Heart right ventricle (tissue), 16 donors: ENCODE measurements at regions not wholly inside any gene's neighbourhood (a gene's known extent, or its start where the extent isn't known, plus 50 kb on each side); places are given as distances from the start of the nearest gene placed in this dataset.

Experiments
- ATAC-seq, 8 donors: fragments of 200-7000 bp; cut with Tn5 transposase; one replicate each; pipeline ENCODE4 v1.9.1; 2020; ENCODE audit warnings: mild to moderate bottlenecking in 8 of 8, moderate library complexity in 8 of 8, moderate number of reproducible peaks in 1 of 8
- DNase-seq, 2 donors: peaks; one replicate each; pipeline ENCODE4 v3.0.0-alpha.2; 2020
- H3K27ac ChIP-seq, 10 donors: fragments of 200-600 bp; sonication (generic) in 2 of 10; one replicate each; pipeline versions ENCODE4 v1.5.0 to v1.8.0; 2020 to 2022; ENCODE audit warnings: mild to moderate bottlenecking in 3 of 10
- H3K27me3 ChIP-seq, 7 donors: fragments of 200-600 bp; one replicate each; pipeline ENCODE4 v1.8.0; 2021 to 2022; ENCODE audit warnings: mild to moderate bottlenecking in 2 of 7
- H3K36me3 ChIP-seq, 9 donors: fragments of 200-600 bp; sonication (generic) in 1 of 9; one replicate each; pipeline versions ENCODE4 v1.5.0 to v1.8.0; 2020 to 2022; ENCODE audit warnings: mild to moderate bottlenecking in 2 of 9
- H3K4me1 ChIP-seq, 9 donors: fragments of 200-600 bp; sonication (generic) in 1 of 9; one replicate each; pipeline versions ENCODE4 v1.5.0 to v1.8.0; 2020 to 2022; ENCODE audit warnings: mild to moderate bottlenecking in 4 of 9
- H3K4me3 ChIP-seq, 10 donors: fragments of 200-600 bp; sonication (generic) in 2 of 10; one replicate each; pipeline versions ENCODE4 v1.5.0 to v1.8.0; 2020 to 2022; ENCODE audit warnings: mild to moderate bottlenecking in 7 of 10, moderate library complexity in 2 of 10
- H3K9me3 ChIP-seq, 11 donors: fragments of 200-600 bp in 10 of 11; sonication (generic) in 2 of 11; one replicate each; pipeline versions ENCODE4 v1.5.0 to v1.8.0; 2013 to 2022; ENCODE audit warnings: mild to moderate bottlenecking in 2 of 11, control low read depth in 1 of 11, moderate library complexity in 1 of 11
- WGBS, 2 donors: extraction: QIAGEN DNeasy Blood & Tissue Kit; methylation state at CpG; one replicate each; pipeline ENCODE4 v1.1.7; 2013; ENCODE audit warnings: inconsistent platforms in 1 of 2; 5-methylcytosine and 5-hydroxymethylcytosine counted together
- intact Hi-C, 10 donors: fragments of 100-400 bp; cut with DNase I; formaldehyde crosslinking; loops; one replicate each; pipeline versions ENCODE4 v1.11.1 to v1.14.2; 2022
- TF ChIP-seq, protein P1 (sequence below), 9 donors: fragments of 200-600 bp; sonication (generic) in 2 of 9; IDR thresholded peaks; one replicate each; pipeline versions ENCODE4 v1.5.0 to v1.8.0; 2021 to 2022; ENCODE audit warnings: antibody characterized with exemption in 9 of 9, mild to moderate bottlenecking in 5 of 9, moderate library complexity in 1 of 9
- donor health status: Arrhythmogenic right ventricular cardiomyopathy.
- donor health status: ischemic (EF 13 %, LVEDD 7.1; RV severe dilation, severe dysfunction).
- donor health status: healthy with polysubstance abuse.
- donor health status: DM: no; HTN: yes; CAD: no.
- donor health status: DM: no; HTN: no; CAD: no.
- donor health status: ischemic (EF 25% LVEDD 6.9; RV normal size, moderate dysfunction).
- donor health status: ischemic (EF 25% LVEDD 5.7; RV mildly dilated, moderate dysfunction).
- donor health status: healthy.
- donor health status: DM: yes; HTN: yes; CAD: no.
- donor health status: Ischemic cardiomyopathy.
- donor health status: ischemic (EF 35%, LVEDD 5.7; RV mildly dilated, moderate dysfunction).
- donor health status: nonischemic (EF 11% LVEDD 7.7; RV severe dilation, severe dysfunction).
- donor health status: DM: yes; HTN: yes; CAD: no.
- donor health status: PGD.
- donor health status: ischemic (EF 29% LVEDD 5.4; RV normal size, mild dysfunction).
- donor health status: nonischemic (EF 23%, LVEDD 6.1; RV moderate dilation, normal function).

DNA sequence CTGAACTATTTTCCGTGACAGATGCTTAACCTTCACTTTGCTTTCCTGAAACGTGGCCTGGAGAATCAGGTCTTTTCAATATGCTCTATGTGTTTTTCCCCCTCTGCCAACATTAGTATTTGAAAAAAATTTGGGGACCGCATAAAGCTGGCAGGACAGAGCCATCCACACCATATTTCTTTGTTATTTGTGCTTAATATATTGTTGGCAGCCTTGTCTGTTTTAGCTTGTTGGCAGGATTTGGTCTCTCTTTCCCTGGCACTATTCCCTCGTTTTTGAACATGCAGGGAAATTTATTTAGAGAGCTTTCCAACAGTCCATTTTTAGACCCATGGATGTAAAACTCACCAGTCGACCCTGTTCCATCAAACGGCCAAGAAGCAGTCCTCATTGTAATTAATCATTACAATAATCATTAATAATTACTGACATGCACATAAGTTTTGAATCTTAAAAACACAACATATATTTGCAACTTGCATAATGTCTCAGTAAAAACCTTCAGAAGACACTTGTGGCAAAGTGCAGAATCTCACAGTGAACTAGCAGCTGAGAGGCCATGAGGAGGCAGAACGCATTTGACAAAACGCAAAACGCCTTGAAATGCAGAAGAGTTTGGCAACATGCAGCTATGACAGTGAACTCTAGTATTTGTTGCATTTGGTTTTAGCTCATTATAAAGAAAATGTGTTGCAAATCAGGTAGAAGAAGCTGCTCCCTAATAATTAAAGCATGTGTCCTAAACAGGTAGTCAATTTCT lies 514.2 kb downstream of the C6orf118 start:
- intact Hi-C loops: no loop called here
- no peak for DNase-seq
- Histone ChIP-seq H3K27ac (no peak overlapping the region), H3K9me3 (no peaks in the 10 kb centered on the region), H3K36me3 (no peaks in the 10 kb centered on the region), H3K4me3 (no peak overlapping the region), H3K27me3 (no peaks in the 10 kb centered on the region), H3K4me1 (no peaks in the 10 kb centered on the region)
- WGBS, 2 donors: 67 to 78% methylated on average over 9 of the region's 9 CpGs
- TF ChIP-seq, protein P1, sequence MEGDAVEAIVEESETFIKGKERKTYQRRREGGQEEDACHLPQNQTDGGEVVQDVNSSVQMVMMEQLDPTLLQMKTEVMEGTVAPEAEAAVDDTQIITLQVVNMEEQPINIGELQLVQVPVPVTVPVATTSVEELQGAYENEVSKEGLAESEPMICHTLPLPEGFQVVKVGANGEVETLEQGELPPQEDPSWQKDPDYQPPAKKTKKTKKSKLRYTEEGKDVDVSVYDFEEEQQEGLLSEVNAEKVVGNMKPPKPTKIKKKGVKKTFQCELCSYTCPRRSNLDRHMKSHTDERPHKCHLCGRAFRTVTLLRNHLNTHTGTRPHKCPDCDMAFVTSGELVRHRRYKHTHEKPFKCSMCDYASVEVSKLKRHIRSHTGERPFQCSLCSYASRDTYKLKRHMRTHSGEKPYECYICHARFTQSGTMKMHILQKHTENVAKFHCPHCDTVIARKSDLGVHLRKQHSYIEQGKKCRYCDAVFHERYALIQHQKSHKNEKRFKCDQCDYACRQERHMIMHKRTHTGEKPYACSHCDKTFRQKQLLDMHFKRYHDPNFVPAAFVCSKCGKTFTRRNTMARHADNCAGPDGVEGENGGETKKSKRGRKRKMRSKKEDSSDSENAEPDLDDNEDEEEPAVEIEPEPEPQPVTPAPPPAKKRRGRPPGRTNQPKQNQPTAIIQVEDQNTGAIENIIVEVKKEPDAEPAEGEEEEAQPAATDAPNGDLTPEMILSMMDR (IDR thresholded peaks at IDR 0.05): no peak
- no peak for ATAC-seq

DNA sequence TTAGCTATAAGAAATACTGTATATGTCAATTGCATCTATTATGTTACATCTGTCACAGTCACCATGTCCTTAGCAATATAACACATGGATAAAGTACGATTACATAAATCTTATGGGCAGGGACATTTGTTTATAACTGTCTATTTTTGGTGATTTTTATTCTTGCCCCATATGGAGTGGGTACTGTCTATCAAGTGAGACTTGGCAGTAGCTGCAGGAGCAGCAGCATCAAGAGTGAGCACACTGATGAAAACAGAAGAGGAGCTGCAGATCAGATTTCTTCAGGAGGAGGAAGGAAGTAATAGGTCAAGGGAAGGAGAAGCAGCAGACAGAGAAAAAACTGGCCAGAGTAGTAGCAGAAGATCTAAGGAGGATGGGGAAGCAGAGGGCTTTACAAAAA lies 516.7 kb downstream of the C6orf118 start:
- intact Hi-C loops: no loop called here
- 68 to 76% methylated on average over 1 of the region's 1 CpG for WGBS, 2 donors
- no peak overlapping the region for H3K27ac ChIP-seq

GRCh38 chr6:164791498-164791897 lies 517.9 kb downstream of the C6orf118 start:
- Histone ChIP-seq H3K27me3 (no peaks in the 10 kb centered on the region), H3K4me3 (no peak overlapping the region), H3K27ac (no peak overlapping the region), H3K36me3 (no peaks in the 10 kb centered on the region), H3K9me3 (peaks cover 0 to 4% (median 0%) of the 10 kb centered on the region in 11 donors), H3K4me1 (no peaks in the 10 kb centered on the region)
- intact Hi-C loops: no loop called here
- ATAC-seq (no peak), DNase-seq (no peak)
- TF ChIP-seq, protein P1 (IDR thresholded peaks at IDR 0.05): no peak

More for the DNA sequence above, 516.7 kb downstream of the C6orf118 start:
- TF ChIP-seq, protein P1 (IDR thresholded peaks at IDR 0.05): no peak
- no peaks in the 10 kb centered on the region for H3K36me3 ChIP-seq
- H3K27me3 ChIP-seq: no peaks in the 10 kb centered on the region
- no peaks in the 10 kb centered on the region for H3K4me1 ChIP-seq
- H3K9me3 ChIP-seq: peaks cover 0 to 4% (median 0%) of the 10 kb centered on the region in 11 donors
- DNase-seq (no peak), ATAC-seq (no peak)
- no peak overlapping the region for H3K4me3 ChIP-seq

GRCh38 chr6:164763788-164764187 lies 545.6 kb downstream of the C6orf118 start:
- WGBS, 2 donors: 91 to 92% methylated on average over 1 of the region's 1 CpG
- no peaks in the 10 kb centered on the region for H3K36me3 ChIP-seq
- no peaks in the 10 kb centered on the region for H3K27me3 ChIP-seq
- DNase-seq: no peak
- no peak overlapping the region for H3K4me3 ChIP-seq
- no peak overlapping the region for H3K27ac ChIP-seq
- no peak for ATAC-seq
- intact Hi-C loops: no loop called here
- peaks cover 0 to 28% (median 0%) of the 10 kb centered on the region in 11 donors for H3K9me3 ChIP-seq
- H3K4me1 ChIP-seq: no peaks in the 10 kb centered on the region
- TF ChIP-seq, protein P1 (IDR thresholded peaks at IDR 0.05): no peak
